Heart right ventricle (tissue), 16 donors: ENCODE measurements at regions not wholly inside any gene's neighbourhood (a gene's known extent, or its start where the extent isn't known, plus 50 kb on each side); places are given as distances from the start of the nearest gene placed in this dataset.

Source experiments
- ATAC-seq, 8 donors: fragments of 200-7000 bp; cut with Tn5 transposase; one replicate each; pipeline ENCODE4 v1.9.1; 2020; ENCODE audit warnings: mild to moderate bottlenecking in 8 of 8, moderate library complexity in 8 of 8, moderate number of reproducible peaks in 1 of 8
- DNase-seq, 2 donors: peaks; one replicate each; pipeline ENCODE4 v3.0.0-alpha.2; 2020
- H3K27ac ChIP-seq, 10 donors: fragments of 200-600 bp; sonication (generic) in 2 of 10; one replicate each; pipeline versions ENCODE4 v1.5.0 to v1.8.0; 2020 to 2022; ENCODE audit warnings: mild to moderate bottlenecking in 3 of 10
- H3K27me3 ChIP-seq, 7 donors: fragments of 200-600 bp; one replicate each; pipeline ENCODE4 v1.8.0; 2021 to 2022; ENCODE audit warnings: mild to moderate bottlenecking in 2 of 7
- H3K36me3 ChIP-seq, 9 donors: fragments of 200-600 bp; sonication (generic) in 1 of 9; one replicate each; pipeline versions ENCODE4 v1.5.0 to v1.8.0; 2020 to 2022; ENCODE audit warnings: mild to moderate bottlenecking in 2 of 9
- H3K4me1 ChIP-seq, 9 donors: fragments of 200-600 bp; sonication (generic) in 1 of 9; one replicate each; pipeline versions ENCODE4 v1.5.0 to v1.8.0; 2020 to 2022; ENCODE audit warnings: mild to moderate bottlenecking in 4 of 9
- H3K4me3 ChIP-seq, 10 donors: fragments of 200-600 bp; sonication (generic) in 2 of 10; one replicate each; pipeline versions ENCODE4 v1.5.0 to v1.8.0; 2020 to 2022; ENCODE audit warnings: mild to moderate bottlenecking in 7 of 10, moderate library complexity in 2 of 10
- H3K9me3 ChIP-seq, 11 donors: fragments of 200-600 bp in 10 of 11; sonication (generic) in 2 of 11; one replicate each; pipeline versions ENCODE4 v1.5.0 to v1.8.0; 2013 to 2022; ENCODE audit warnings: mild to moderate bottlenecking in 2 of 11, control low read depth in 1 of 11, moderate library complexity in 1 of 11
- CTCF ChIP-seq, 9 donors: fragments of 200-600 bp; sonication (generic) in 2 of 9; IDR thresholded peaks; one replicate each; pipeline versions ENCODE4 v1.5.0 to v1.8.0; 2021 to 2022; ENCODE audit warnings: antibody characterized with exemption in 9 of 9, mild to moderate bottlenecking in 5 of 9, moderate library complexity in 1 of 9
- WGBS, 2 donors: extraction: QIAGEN DNeasy Blood & Tissue Kit; methylation state at CpG; one replicate each; pipeline ENCODE4 v1.1.7; 2013; ENCODE audit warnings: inconsistent platforms in 1 of 2; 5-methylcytosine and 5-hydroxymethylcytosine counted together
- intact Hi-C, 10 donors: fragments of 100-400 bp; cut with DNase I; formaldehyde crosslinking; loops; one replicate each; pipeline versions ENCODE4 v1.11.1 to v1.14.2; 2022
- donor health status: Arrhythmogenic right ventricular cardiomyopathy.
- donor health status: ischemic (EF 13 %, LVEDD 7.1; RV severe dilation, severe dysfunction).
- donor health status: healthy with polysubstance abuse.
- donor health status: DM: no; HTN: yes; CAD: no.
- donor health status: DM: no; HTN: no; CAD: no.
- donor health status: ischemic (EF 25% LVEDD 6.9; RV normal size, moderate dysfunction).
- donor health status: ischemic (EF 25% LVEDD 5.7; RV mildly dilated, moderate dysfunction).
- donor health status: healthy.
- donor health status: DM: yes; HTN: yes; CAD: no.
- donor health status: Ischemic cardiomyopathy.
- donor health status: ischemic (EF 35%, LVEDD 5.7; RV mildly dilated, moderate dysfunction).
- donor health status: nonischemic (EF 11% LVEDD 7.7; RV severe dilation, severe dysfunction).
- donor health status: DM: yes; HTN: yes; CAD: no.
- donor health status: PGD.
- donor health status: ischemic (EF 29% LVEDD 5.4; RV normal size, mild dysfunction).
- donor health status: nonischemic (EF 23%, LVEDD 6.1; RV moderate dilation, normal function).

- intact Hi-C loops: no loop called here
- Histone ChIP-seq H3K27ac (no peak overlapping the region), H3K9me3 (no peaks in the 10 kb centered on the region), H3K36me3 (no peaks in the 10 kb centered on the region), H3K4me1 (no peaks in the 10 kb centered on the region), H3K4me3 (no peak overlapping the region), H3K27me3 (peaks cover 0 to 24% (median 6%) of the 10 kb centered on the region in 7 donors)
- 76 to 80% methylated on average over 9 of the region's 9 CpGs for WGBS, 2 donors
- ATAC-seq (no peak), DNase-seq (no peak)
- TF ChIP-seq CTCF (IDR thresholded peaks at IDR 0.05): no peak
These were observed 351.8 kb downstream of the BUD13 start for GRCh38 chr11:116420770-116421528.

- H3K9me3 ChIP-seq: no peaks in the 10 kb centered on the region
- H3K27me3 ChIP-seq: peaks cover 0 to 24% (median 6%) of the 10 kb centered on the region in 7 donors
- no peaks in the 10 kb centered on the region for H3K4me1 ChIP-seq
- H3K36me3 ChIP-seq: no peaks in the 10 kb centered on the region
- no peak overlapping the region for H3K27ac ChIP-seq
- DNase-seq: no peak
- no peak for TF ChIP-seq CTCF (IDR thresholded peaks at IDR 0.05)
- intact Hi-C loops: no loop called here
- no peak overlapping the region for H3K4me3 ChIP-seq
- ATAC-seq: no peak
These were observed 352.8 kb downstream of the BUD13 start for GRCh38 chr11:116420030-116420429.

- Histone ChIP-seq H3K4me3 (no peak overlapping the region), H3K27ac (no peak overlapping the region), H3K9me3 (no peaks in the 10 kb centered on the region), H3K36me3 (no peaks in the 10 kb centered on the region), H3K27me3 (peaks cover 0 to 24% (median 0%) of the 10 kb centered on the region in 7 donors), H3K4me1 (no peaks in the 10 kb centered on the region)
- intact Hi-C loops: no loop called here
- ATAC-seq (no peak), DNase-seq (no peak)
- TF ChIP-seq CTCF (IDR thresholded peaks at IDR 0.05): no peak
- WGBS, 2 donors: 74 to 86% methylated on average over 6 of the region's 6 CpGs
These were observed 354.3 kb downstream of the BUD13 start for GRCh38 chr11:116418388-116419041.

GRCh38 chr11:116416852-116417251 is 355.9 kb downstream of the BUD13 start:
- Histone ChIP-seq H3K36me3 (no peaks in the 10 kb centered on the region), H3K27me3 (peaks cover 0 to 21% (median 0%) of the 10 kb centered on the region in 7 donors), H3K4me1 (no peaks in the 10 kb centered on the region), H3K9me3 (no peaks in the 10 kb centered on the region), H3K27ac (no peak overlapping the region), H3K4me3 (no peak overlapping the region)
- DNase-seq: no peak
- TF ChIP-seq CTCF (IDR thresholded peaks at IDR 0.05): no peak
- WGBS, 2 donors: 84 to 85% methylated on average over 1 of the region's 1 CpG
- intact Hi-C loops: no loop called here
- no peak for ATAC-seq
